ENCODE measurements at regions not wholly inside any gene's neighbourhood (a gene's known extent, or its start where the extent isn't known, plus 50 kb on each side); places are given as distances from the start of the nearest gene placed in this dataset.

GRCh38 chr5:58341476-58341875 is 118.4 kb downstream of the PLK2 start:
- no peak for DNase-seq
- H3K9me3 Mint-ChIP-seq (ENCODE audit: insufficient read depth) = no peaks in the 10 kb centered on the region
- H3K27ac Mint-ChIP-seq = no peak overlapping the region
- no peaks in the 10 kb centered on the region for H3K4me1 ChIP-seq (ENCODE audit: control insufficient read depth in 2 of 2, insufficient read depth in 2 of 2, low read length in 2 of 2)
- TF ChIP-seq, protein P1, sequence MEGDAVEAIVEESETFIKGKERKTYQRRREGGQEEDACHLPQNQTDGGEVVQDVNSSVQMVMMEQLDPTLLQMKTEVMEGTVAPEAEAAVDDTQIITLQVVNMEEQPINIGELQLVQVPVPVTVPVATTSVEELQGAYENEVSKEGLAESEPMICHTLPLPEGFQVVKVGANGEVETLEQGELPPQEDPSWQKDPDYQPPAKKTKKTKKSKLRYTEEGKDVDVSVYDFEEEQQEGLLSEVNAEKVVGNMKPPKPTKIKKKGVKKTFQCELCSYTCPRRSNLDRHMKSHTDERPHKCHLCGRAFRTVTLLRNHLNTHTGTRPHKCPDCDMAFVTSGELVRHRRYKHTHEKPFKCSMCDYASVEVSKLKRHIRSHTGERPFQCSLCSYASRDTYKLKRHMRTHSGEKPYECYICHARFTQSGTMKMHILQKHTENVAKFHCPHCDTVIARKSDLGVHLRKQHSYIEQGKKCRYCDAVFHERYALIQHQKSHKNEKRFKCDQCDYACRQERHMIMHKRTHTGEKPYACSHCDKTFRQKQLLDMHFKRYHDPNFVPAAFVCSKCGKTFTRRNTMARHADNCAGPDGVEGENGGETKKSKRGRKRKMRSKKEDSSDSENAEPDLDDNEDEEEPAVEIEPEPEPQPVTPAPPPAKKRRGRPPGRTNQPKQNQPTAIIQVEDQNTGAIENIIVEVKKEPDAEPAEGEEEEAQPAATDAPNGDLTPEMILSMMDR (IDR thresholded peaks at IDR 0.05) = no peak
- TF ChIP-seq EZH2 (IDR thresholded peaks at IDR 0.05; ENCODE audit: borderline replicate concordance, insufficient read depth, low read depth, low read length, poor library complexity, severe bottlenecking) = no peak
- H3K4me2 ChIP-seq (replicated peaks; ENCODE audit: low read depth, low read length, poor library complexity, severe bottlenecking) = no peak overlapping the region
- ATAC-seq (ENCODE audit: low read depth) = no peak
- H3K4me1 Mint-ChIP-seq = no peaks in the 10 kb centered on the region
- peaks cover 0 to 6% (median 0%) of the 10 kb centered on the region in 4 experiments for H3K27me3 ChIP-seq (replicated peaks in 1 of 4; ENCODE audit: control extremely low read depth in 1 of 4, control insufficient read depth in 3 of 4, insufficient read depth in 4 of 4, low read length in 3 of 4)
- no peak overlapping the region for H3K4me3 ChIP-seq (ENCODE audit: control extremely low read depth in 1 of 5, extremely low read depth in 1 of 5, insufficient read depth in 1 of 5, low read depth in 2 of 5, low read length in 4 of 5)
- H3K27me3 Mint-ChIP-seq = peaks cover 7% of the 10 kb centered on the region
- no peaks in the 10 kb centered on the region for H3K36me3 ChIP-seq (replicated peaks in 1 of 2; ENCODE audit: control extremely low read depth in 1 of 2, control insufficient read depth in 1 of 2, extremely low read depth in 1 of 2, insufficient read depth in 2 of 2, low read length in 1 of 2)
- no CpG with 5 or more reads among the region's 2 CpGs for WGBS (ENCODE audit: insufficient coverage)
- intact Hi-C loops (cut with micrococcal nuclease) = no loop called here
- H3K27ac ChIP-seq (ENCODE audit: low read length in 2 of 2) = no peak overlapping the region
- no peaks in the 10 kb centered on the region for H3K79me2 ChIP-seq (ENCODE audit: control insufficient read depth, insufficient read depth, low read length)
- ChIA-PET CTCF (no interaction called here), POLR2A (no interaction called here)
- no peak overlapping the region for H2AFZ ChIP-seq (ENCODE audit: insufficient read depth, low read depth, low read length, poor library complexity, severe bottlenecking)
- no peak overlapping the region for H3K9ac ChIP-seq (ENCODE audit: low read length)
- H4K20me1 ChIP-seq (ENCODE audit: control insufficient read depth, insufficient read depth, low read length, poor library complexity, severe bottlenecking) = no peaks in the 10 kb centered on the region
- no peak overlapping the region for H3K4me3 Mint-ChIP-seq
- no peaks in the 10 kb centered on the region for H3K9me3 ChIP-seq (ENCODE audit: control extremely low read depth in 1 of 3, control insufficient read depth in 2 of 3, insufficient read depth in 1 of 3, low read length in 2 of 3)

DNA sequence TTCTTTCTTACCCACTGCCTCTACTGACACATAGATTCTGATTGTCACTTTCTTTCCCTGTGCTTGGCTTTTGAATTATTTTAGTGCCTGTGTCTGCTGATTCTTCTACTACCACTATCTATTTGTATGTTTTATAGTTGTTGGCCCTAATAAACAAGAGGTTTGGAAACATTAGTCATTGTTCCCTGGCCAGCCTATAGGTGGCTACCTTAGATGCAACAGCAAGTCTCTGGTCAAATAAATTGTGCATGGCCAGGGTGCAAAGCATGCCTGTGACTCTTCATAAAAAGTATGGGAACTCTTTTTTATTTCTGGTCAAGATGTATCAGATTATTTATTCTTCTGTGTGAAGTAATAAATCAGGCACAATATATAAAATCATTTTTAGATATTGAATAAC is 124.4 kb downstream of the PLK2 start:
- no peaks in the 10 kb centered on the region for H4K20me1 ChIP-seq (ENCODE audit: control insufficient read depth, insufficient read depth, low read length, poor library complexity, severe bottlenecking)
- peaks cover 0 to 2% (median 0%) of the 10 kb centered on the region in 3 donors for H3K9me3 ChIP-seq (ENCODE audit: control extremely low read depth in 1 of 3, control insufficient read depth in 2 of 3, insufficient read depth in 1 of 3, low read length in 2 of 3)
- H3K4me2 ChIP-seq (replicated peaks; ENCODE audit: low read depth, low read length, poor library complexity, severe bottlenecking) = no peak overlapping the region
- H3K4me3 ChIP-seq (ENCODE audit: control extremely low read depth in 1 of 5, extremely low read depth in 1 of 5, insufficient read depth in 1 of 5, low read depth in 2 of 5, low read length in 4 of 5) = no peak overlapping the region
- no peaks in the 10 kb centered on the region for H3K79me2 ChIP-seq (ENCODE audit: control insufficient read depth, insufficient read depth, low read length)
- Mint-ChIP-seq H3K4me3 (no peak overlapping the region), H3K9me3 (ENCODE audit: insufficient read depth) (no peaks in the 10 kb centered on the region), H3K27me3 (peaks cover 2% of the 10 kb centered on the region), H3K27ac (no peak overlapping the region), H3K4me1 (no peaks in the 10 kb centered on the region)
- no peak overlapping the region for H3K27ac ChIP-seq (ENCODE audit: low read length in 2 of 2)
- ChIA-PET CTCF (no interaction called here), POLR2A (no interaction called here)
- H3K4me1 ChIP-seq (ENCODE audit: control insufficient read depth in 2 of 2, insufficient read depth in 2 of 2, low read length in 2 of 2) = no peaks in the 10 kb centered on the region
- no peak for ATAC-seq (ENCODE audit: low read depth)
- no peak for DNase-seq
- H3K27me3 ChIP-seq (replicated peaks in 1 of 4; ENCODE audit: control extremely low read depth in 1 of 4, control insufficient read depth in 3 of 4, insufficient read depth in 4 of 4, low read length in 3 of 4) = peaks cover 0 to 2% (median 0%) of the 10 kb centered on the region in 4 experiments
- no peak overlapping the region for H2AFZ ChIP-seq (ENCODE audit: insufficient read depth, low read depth, low read length, poor library complexity, severe bottlenecking)
- H3K36me3 ChIP-seq (replicated peaks in 1 of 2; ENCODE audit: control extremely low read depth in 1 of 2, control insufficient read depth in 1 of 2, extremely low read depth in 1 of 2, insufficient read depth in 2 of 2, low read length in 1 of 2) = no peaks in the 10 kb centered on the region
- H3K9ac ChIP-seq (ENCODE audit: low read length) = no peak overlapping the region
- intact Hi-C loops (cut with micrococcal nuclease) = no loop called here
- no peak for TF ChIP-seq EZH2 (IDR thresholded peaks at IDR 0.05; ENCODE audit: borderline replicate concordance, insufficient read depth, low read depth, low read length, poor library complexity, severe bottlenecking)
- TF ChIP-seq, protein P1 (IDR thresholded peaks at IDR 0.05) = no peak
